ENCODE measurements at regions not wholly inside any gene's neighbourhood (a gene's known extent, or its start where the extent isn't known, plus 50 kb on each side); places are given as distances from the start of the nearest gene placed in this dataset.

DNA sequence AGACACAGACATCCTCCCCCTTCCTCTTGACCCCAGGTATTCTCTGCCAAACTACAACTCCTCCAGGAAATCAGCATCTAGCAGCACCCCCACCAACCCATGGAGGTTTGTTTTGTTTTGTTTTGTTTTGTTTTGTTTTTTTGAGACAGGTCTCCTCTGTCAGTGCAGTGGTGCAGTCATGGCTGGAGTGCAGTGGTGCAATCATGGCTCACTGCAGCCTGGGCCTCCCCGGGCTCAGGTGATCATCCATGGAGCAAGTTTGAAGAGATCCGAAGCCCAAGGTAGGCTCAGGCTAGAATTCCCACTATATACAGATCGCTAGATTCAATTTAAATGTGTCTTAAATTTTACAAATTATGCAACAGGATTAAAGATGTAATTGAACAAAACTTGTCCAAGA, 518.2 kb upstream of the ARID1B start:
- in situ Hi-C loops (cut with HindIII; ENCODE audit: low sequenced_read_pairs) = no loop called here
- no peak for TF ChIP-seq CTCF (IDR thresholded peaks at IDR 0.05; ENCODE audit: low read depth, low read length, missing control alignments)
- no peak for DNase-seq (ENCODE audit: low read depth)
- H3K4me3 ChIP-seq (ENCODE audit: low read depth, low read length) = no peak overlapping the region

- TF ChIP-seq CTCF (IDR thresholded peaks at IDR 0.05; ENCODE audit: low read depth, low read length, missing control alignments) = no peak
- in situ Hi-C loops (cut with HindIII; ENCODE audit: low sequenced_read_pairs) = no loop called here
- H3K4me3 ChIP-seq (ENCODE audit: low read depth, low read length) = no peak overlapping the region
- no peak for DNase-seq (ENCODE audit: low read depth)
Observed at GRCh38 chr6:156256161-156256560, 521.0 kb upstream of the ARID1B start.

GRCh38 chr6:156254240-156254639, 522.9 kb upstream of the ARID1B start:
- DNase-seq (ENCODE audit: low read depth) = no peak
- no peak overlapping the region for H3K4me3 ChIP-seq (ENCODE audit: low read depth, low read length)
- no peak for TF ChIP-seq CTCF (IDR thresholded peaks at IDR 0.05; ENCODE audit: low read depth, low read length, missing control alignments)
- in situ Hi-C loops (cut with HindIII; ENCODE audit: low sequenced_read_pairs) = no loop called here

- H3K4me3 ChIP-seq (ENCODE audit: low read depth, low read length) = no peak overlapping the region
- TF ChIP-seq CTCF (IDR thresholded peaks at IDR 0.05; ENCODE audit: low read depth, low read length, missing control alignments) = no peak
- in situ Hi-C loops (cut with HindIII; ENCODE audit: low sequenced_read_pairs) = no loop called here
- no peak for DNase-seq (ENCODE audit: low read depth)
Observed at GRCh38 chr6:156250593-156250992, 526.6 kb upstream of the ARID1B start.

- in situ Hi-C loops (cut with HindIII; ENCODE audit: low sequenced_read_pairs) = no loop called here
- TF ChIP-seq CTCF (IDR thresholded peaks at IDR 0.05; ENCODE audit: low read depth, low read length, missing control alignments) = no peak
- no peak for DNase-seq (ENCODE audit: low read depth)
- H3K4me3 ChIP-seq (ENCODE audit: low read depth, low read length) = no peak overlapping the region
Observed at GRCh38 chr6:156242206-156242605, 535.0 kb upstream of the ARID1B start.

- in situ Hi-C loops (cut with HindIII; ENCODE audit: low sequenced_read_pairs) = no loop called here
- no peak for TF ChIP-seq CTCF (IDR thresholded peaks at IDR 0.05; ENCODE audit: low read depth, low read length, missing control alignments)
- DNase-seq (ENCODE audit: low read depth) = no peak
- no peak overlapping the region for H3K4me3 ChIP-seq (ENCODE audit: low read depth, low read length)
Observed at GRCh38 chr6:156231026-156231765, 546.0 kb upstream of the ARID1B start.

Measured in astrocyte of the cerebellum (primary cell).